ENCODE measurements at regions not wholly inside any gene's neighbourhood (a gene's known extent, or its start where the extent isn't known, plus 50 kb on each side); places are given as distances from the start of the nearest gene placed in this dataset.

GRCh38 chrX:34503119-34503518, 154.0 kb downstream of the TMEM47 start:
- TF ChIP-seq, protein P1, sequence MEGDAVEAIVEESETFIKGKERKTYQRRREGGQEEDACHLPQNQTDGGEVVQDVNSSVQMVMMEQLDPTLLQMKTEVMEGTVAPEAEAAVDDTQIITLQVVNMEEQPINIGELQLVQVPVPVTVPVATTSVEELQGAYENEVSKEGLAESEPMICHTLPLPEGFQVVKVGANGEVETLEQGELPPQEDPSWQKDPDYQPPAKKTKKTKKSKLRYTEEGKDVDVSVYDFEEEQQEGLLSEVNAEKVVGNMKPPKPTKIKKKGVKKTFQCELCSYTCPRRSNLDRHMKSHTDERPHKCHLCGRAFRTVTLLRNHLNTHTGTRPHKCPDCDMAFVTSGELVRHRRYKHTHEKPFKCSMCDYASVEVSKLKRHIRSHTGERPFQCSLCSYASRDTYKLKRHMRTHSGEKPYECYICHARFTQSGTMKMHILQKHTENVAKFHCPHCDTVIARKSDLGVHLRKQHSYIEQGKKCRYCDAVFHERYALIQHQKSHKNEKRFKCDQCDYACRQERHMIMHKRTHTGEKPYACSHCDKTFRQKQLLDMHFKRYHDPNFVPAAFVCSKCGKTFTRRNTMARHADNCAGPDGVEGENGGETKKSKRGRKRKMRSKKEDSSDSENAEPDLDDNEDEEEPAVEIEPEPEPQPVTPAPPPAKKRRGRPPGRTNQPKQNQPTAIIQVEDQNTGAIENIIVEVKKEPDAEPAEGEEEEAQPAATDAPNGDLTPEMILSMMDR (conservative IDR thresholded peaks at IDR 0.05), result no peak
- no peak for TF ChIP-seq ZFX (IDR thresholded peaks at IDR 0.05)

All from C4-2B (cell line).